Caki2 (cell line): ENCODE measurements at regions not wholly inside any gene's neighbourhood (a gene's known extent, or its start where the extent isn't known, plus 50 kb on each side); places are given as distances from the start of the nearest gene placed in this dataset.
"Not testable (repeated sequence)": the region's sequence is repeated elsewhere in the genome, so short reads cannot be mapped to it uniquely, and the experiment has no call there.

Source experiments
- DNase-seq: peaks from one replicate; pipeline ENCODE4 v3.0.0-alpha.2; 2015; ENCODE audit warnings: low read depth
- in situ Hi-C: cut with HindIII; loops from 2 replicates; pipeline ENCODE4 v1.10.0; 2016; ENCODE audit warnings: low sequenced_read_pairs, low pct_unique_long_range_greater_than_20kb, mixed read lengths

DNA sequence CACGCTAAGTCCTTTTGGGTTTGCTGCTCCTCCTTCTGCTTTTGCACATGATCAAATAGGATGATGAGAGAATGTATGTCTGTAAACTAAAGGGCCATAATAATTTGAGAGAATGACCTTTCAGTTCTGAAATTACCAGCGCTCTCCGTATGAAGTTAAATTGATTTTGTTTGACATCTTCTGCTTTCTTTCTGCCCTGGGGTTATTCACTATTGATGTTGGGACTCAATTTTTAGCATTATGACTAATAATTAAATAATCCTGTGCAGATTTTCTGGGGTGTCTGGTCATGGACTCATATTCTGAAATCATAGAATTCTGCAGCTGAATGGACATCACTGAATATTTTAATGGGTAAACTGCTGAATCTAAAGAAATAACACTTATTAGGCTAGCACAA is 423.2 kb downstream of the POM121L12 start:
- in situ Hi-C loops: no loop called here
- no peak for DNase-seq

- DNase-seq: no peak
- in situ Hi-C loops: no loop called here
These were observed 430.9 kb downstream of the POM121L12 start for GRCh38 chr7:53466371-53466770.

GRCh38 chr7:53470336-53470970 is 435.0 kb downstream of the POM121L12 start:
- DNase-seq: peak; percentile 6
- in situ Hi-C loops: no loop called here

- in situ Hi-C loops: no loop called here
- peak; percentile 27 for DNase-seq
These were observed 437.9 kb downstream of the POM121L12 start for GRCh38 chr7:53473371-53473770.

GRCh38 chr7:53475776-53476175 is 440.3 kb downstream of the POM121L12 start:
- DNase-seq: no peak
- in situ Hi-C loops: no loop called here

GRCh38 chr7:53476566-53476965 is 441.1 kb downstream of the POM121L12 start:
- in situ Hi-C loops: no loop called here
- DNase-seq: no peak

DNA sequence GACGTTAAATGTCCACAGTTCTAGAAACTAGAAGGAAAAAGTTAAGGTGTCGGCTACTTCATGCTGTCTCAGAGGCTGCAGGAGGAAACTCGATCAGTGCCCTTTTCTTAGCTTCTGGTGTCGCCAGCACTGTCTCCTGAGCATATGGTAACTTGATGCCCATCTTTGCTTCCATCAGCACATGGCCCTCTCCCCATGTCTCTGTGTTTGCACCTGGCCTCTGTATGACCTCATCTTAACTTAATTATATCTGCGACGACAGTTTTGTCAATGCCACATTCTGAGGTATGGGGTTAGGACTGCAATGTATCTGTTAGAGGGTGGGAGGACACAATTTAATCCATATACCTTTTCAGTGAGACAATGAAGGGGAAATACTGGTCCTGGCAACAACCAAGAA is 449.9 kb downstream of the POM121L12 start:
- in situ Hi-C loops: no loop called here

GRCh38 chr7:53491051-53491450 is 455.6 kb downstream of the POM121L12 start:
- DNase-seq: no peak
- in situ Hi-C loops: no loop called here

More for the DNA sequence above, 449.9 kb downstream of the POM121L12 start:
- DNase-seq: no peak

DNA sequence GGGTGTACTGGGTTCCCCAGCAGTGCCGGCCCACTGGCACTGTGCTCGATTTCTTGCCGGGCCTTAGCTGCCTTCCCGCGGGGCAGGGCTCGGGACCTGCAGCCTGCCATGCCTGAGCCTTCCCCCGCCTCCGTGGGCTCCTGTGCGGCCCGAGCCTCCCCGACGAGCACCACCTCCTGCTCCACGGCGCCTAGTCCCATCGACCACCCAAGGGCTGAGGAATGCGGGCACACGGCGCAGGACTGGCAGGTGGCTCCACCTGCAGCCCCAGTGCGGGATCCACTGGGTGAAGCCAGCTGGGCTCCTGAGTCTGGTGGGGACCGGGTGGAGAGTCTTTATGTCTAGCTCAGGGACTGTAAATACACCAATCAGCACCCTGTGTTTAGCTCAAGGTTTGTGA is 459.7 kb downstream of the POM121L12 start:
- DNase-seq, in situ Hi-C loops: not testable (repeated sequence)

GRCh38 chr7:53500076-53500475 is 464.6 kb downstream of the POM121L12 start:
- no peak for DNase-seq
- in situ Hi-C loops: no loop called here

DNA sequence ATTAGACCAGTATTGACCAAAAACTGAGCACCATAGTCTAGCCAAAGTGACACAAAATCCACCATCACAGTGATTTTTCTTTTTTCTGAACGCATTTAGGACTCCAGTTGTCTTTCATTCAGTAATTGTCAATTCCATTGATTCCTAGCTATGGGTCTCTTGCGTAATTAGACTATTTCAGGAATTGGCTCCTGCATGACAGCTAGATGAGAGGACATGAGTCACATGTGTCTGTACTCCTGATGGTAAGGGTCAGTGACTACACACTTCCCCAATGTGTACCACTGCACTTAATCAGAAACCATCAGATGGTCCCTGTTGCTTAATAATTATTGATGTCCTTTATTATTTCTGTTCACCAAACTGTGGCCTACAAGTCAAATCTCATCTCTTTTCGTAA is 469.5 kb downstream of the POM121L12 start:
- in situ Hi-C loops: no loop called here
- DNase-seq: no peak

- in situ Hi-C loops: no loop called here
These were observed 482.9 kb downstream of the POM121L12 start for GRCh38 chr7:53518319-53518718.

DNA sequence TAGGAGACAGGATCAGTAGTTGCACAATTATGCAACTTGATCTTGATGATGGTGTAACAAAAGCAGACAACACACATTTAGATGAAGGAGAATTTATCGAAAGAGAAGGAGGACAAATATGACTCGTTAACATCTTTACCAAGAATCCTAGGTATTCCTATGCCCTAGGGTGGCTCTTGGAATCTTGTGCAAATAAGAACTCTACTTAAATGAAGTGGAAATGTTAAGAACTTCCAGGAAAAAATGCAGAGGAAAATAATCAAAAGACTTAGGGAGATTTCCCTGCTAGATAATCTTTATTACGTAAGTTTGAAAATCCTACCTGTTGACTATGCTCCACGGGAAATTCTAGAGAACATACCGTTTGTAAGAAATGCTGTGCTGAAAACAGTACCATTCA is 485.4 kb downstream of the POM121L12 start:
- no peak for DNase-seq
- in situ Hi-C loops: no loop called here

More at GRCh38 chr7:53518319-53518718, 482.9 kb downstream of the POM121L12 start:
- DNase-seq: no peak

- no peak for DNase-seq
- in situ Hi-C loops: no loop called here
These were observed 486.3 kb downstream of the POM121L12 start for GRCh38 chr7:53521638-53522184.

DNA sequence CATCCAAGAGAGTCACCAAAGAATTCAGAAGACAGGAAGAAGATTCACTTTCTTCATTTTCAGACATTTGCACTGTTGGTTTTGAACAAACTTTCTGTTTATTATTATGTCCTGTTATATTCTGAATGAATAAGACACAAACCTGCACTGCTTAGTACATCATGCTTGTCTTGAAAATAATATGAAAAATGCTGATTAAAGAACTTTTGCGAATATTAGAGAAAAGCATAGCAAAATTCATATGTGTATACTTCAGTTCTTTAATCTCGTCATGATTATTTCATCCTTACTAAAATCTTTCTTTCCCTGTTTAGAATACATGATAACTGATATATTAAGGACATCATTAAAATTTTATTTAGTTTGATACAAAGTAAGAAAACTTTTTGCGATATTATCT is 504.1 kb downstream of the POM121L12 start:
- in situ Hi-C loops: no loop called here
- no peak for DNase-seq

GRCh38 chr7:53541475-53541874 is 506.0 kb downstream of the POM121L12 start:
- DNase-seq: no peak
- in situ Hi-C loops: no loop called here

GRCh38 chr7:53542157-53542556 is 506.7 kb downstream of the POM121L12 start:
- in situ Hi-C loops: no loop called here
- DNase-seq: no peak
